PC-3 (cell line): ENCODE measurements at regions not wholly inside any gene's neighbourhood (a gene's known extent, or its start where the extent isn't known, plus 50 kb on each side); places are given as distances from the start of the nearest gene placed in this dataset.

ENCODE experiments used
- ATAC-seq: fragments of 200-7000 bp; cut with Tn5 transposase; 2 replicates; pipeline ENCODE4 v1.9.1; 2020; ENCODE audit warnings: mild to moderate bottlenecking, moderate library complexity
- BruUV-seq: library from RNA; stranded (reverse); fragments of 400-500 nt; replicated peaks from 2 replicates; lab custom pipeline; 2021; lab: Mats Ljungman, UMichigan
- CTCF ChIA-PET: fragments of 300-600 bp; sonication (Branson Sonifier 250); formaldehyde crosslinking; loops from one replicate; lab custom pipeline; 2022; ENCODE audit warnings: antibody characterized with exemption; lab: Charles Lee
- POLR2A ChIA-PET: fragments of 300-600 bp; sonication (Branson Sonifier 250); formaldehyde crosslinking; loops from one replicate; lab custom pipeline; 2022; ENCODE audit warnings: antibody characterized with exemption; ENCODE audit not compliant: unreplicated experiment; lab: Charles Lee
- DNase-seq: peaks from one replicate; pipeline ENCODE4 v3.0.0-alpha.2; 2015
- H2AFZ ChIP-seq: fragments of 300-600 bp; sonication (generic); 2 replicates; pipeline ENCODE4 v1.6.0; 2016; ENCODE audit warnings: antibody characterized with exemption, low read length
- H3F3A ChIP-seq: fragments of 300-600 bp; sonication (generic); one replicate; pipeline ENCODE4 v1.6.0; 2017; ENCODE audit warnings: antibody characterized with exemption, low read length, control low read depth, mild to moderate bottlenecking; ENCODE audit not compliant: unreplicated experiment
- H3K27ac ChIP-seq: fragments of 300-600 bp; sonication (generic); 2 replicates; pipeline ENCODE4 v1.5.1; 2016; ENCODE audit warnings: mild to moderate bottlenecking, low read length
- H3K27me3 ChIP-seq: fragments of 300-600 bp; sonication (generic); 2 replicates; pipeline ENCODE4 v1.6.1; 2016; ENCODE audit warnings: low read length, mixed read lengths
- H3K36me3 ChIP-seq: fragments of 300-600 bp; sonication (generic); 2 replicates; pipeline ENCODE4 v1.6.1; 2016; ENCODE audit warnings: low read depth, mixed run types, low read length, mixed read lengths
- H3K4me1 ChIP-seq: fragments of 300-600 bp; sonication (generic); 2 replicates; pipeline ENCODE4 v1.5.1; 2016; ENCODE audit warnings: low read length; ENCODE audit not compliant: insufficient read depth
- H3K4me2 ChIP-seq: fragments of 300-600 bp; sonication (generic); 2 replicates; pipeline ENCODE4 v1.6.0; 2016; ENCODE audit warnings: low read length
- H3K4me3 ChIP-seq: fragments of 300-600 bp; sonication (generic); 2 replicates; pipeline ENCODE4 v1.5.1; 2016; ENCODE audit warnings: mild to moderate bottlenecking, low read length, mixed read lengths
- H3K79me2 ChIP-seq: fragments of 300-600 bp; sonication (generic); 2 replicates; pipeline ENCODE4 v1.6.1; 2017; ENCODE audit warnings: low read length, mixed read lengths
- H3K9ac ChIP-seq: fragments of 300-600 bp; sonication (generic); 2 replicates; pipeline ENCODE4 v1.6.0; 2016; ENCODE audit warnings: mild to moderate bottlenecking, low read length
- H3K9me2 ChIP-seq: fragments of 300-600 bp; sonication (generic); replicated peaks from 2 replicates; pipeline ENCODE4 v1.6.1; 2016; ENCODE audit warnings: mixed run types, low read length, mixed read lengths
- H3K9me3 ChIP-seq: fragments of 300-600 bp; sonication (generic); 2 replicates; pipeline ENCODE4 v1.6.1; 2016; ENCODE audit warnings: low read length, mixed read lengths
- H4K20me1 ChIP-seq: fragments of 300-600 bp; sonication (generic); 2 replicates; pipeline ENCODE4 v1.6.1; 2016; ENCODE audit warnings: low read length, mixed read lengths
- EZH2 ChIP-seq: fragments of 300-600 bp; sonication (generic); IDR thresholded peaks from one replicate; pipeline ENCODE4 v1.6.1; 2017; ENCODE audit warnings: antibody characterized with exemption, mild to moderate bottlenecking, low read length; ENCODE audit not compliant: unreplicated experiment
- EZH2phosphoT487 ChIP-seq: fragments of 300-600 bp; sonication (generic); IDR thresholded peaks from 2 replicates; pipeline ENCODE4 v1.6.1; 2018; ENCODE audit warnings: mild to moderate bottlenecking, antibody characterized with exemption, low read length, borderline replicate concordance
- intact Hi-C: fragments of 100-400 bp; cut with micrococcal nuclease; formaldehyde crosslinking; loops from 2 replicates; pipeline ENCODE4 v1.9.0; 2023
- TF ChIP-seq, protein P1 (sequence below): fragments of 300-600 bp; sonication (generic); conservative IDR thresholded peaks from 2 replicates; pipeline ENCODE4 v1.5.1; 2017; ENCODE audit warnings: antibody characterized with exemption, low read depth, mild to moderate bottlenecking, low read length

DNA sequence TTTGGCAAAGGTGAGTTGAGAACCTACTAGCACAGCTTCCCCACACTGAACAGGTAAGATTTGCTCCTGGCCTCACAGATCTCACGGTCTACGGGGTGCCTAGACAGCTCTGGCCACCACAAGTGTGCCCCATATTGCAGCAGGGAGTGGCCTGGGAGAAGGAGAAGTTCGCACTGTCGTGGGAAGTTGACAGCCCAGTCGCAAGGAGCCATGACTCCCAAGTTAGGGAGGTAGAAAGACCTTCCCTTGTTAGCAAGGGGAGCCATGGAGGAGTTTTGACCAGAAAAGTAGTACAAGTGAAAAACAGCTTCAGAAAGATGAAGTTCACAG lies 316.3 kb downstream of the BCL11B start:
- H3K27me3 ChIP-seq, result peaks cover 58% of the 10 kb centered on the region
- no peak overlapping the region for H3K4me2 ChIP-seq
- ATAC-seq (no peak), DNase-seq (no peak)
- H4K20me1 ChIP-seq, result no peaks in the 10 kb centered on the region
- no peaks in the 10 kb centered on the region for H3K79me2 ChIP-seq
- H3K36me3 ChIP-seq, result no peaks in the 10 kb centered on the region
- BruUV-seq, result no TSS peak
- no peak overlapping the region for H2AFZ ChIP-seq
- no peak overlapping the region for H3K4me3 ChIP-seq
- intact Hi-C loops, result no loop called here
- no peaks in the 10 kb centered on the region for H3K9me2 ChIP-seq
- no peaks in the 10 kb centered on the region for H3K4me1 ChIP-seq
- no peak overlapping the region for H3K9ac ChIP-seq
- no peak overlapping the region for H3K27ac ChIP-seq
- CTCF ChIA-PET, result no interaction called here
- H3K9me3 ChIP-seq, result no peaks in the 10 kb centered on the region
- H3F3A ChIP-seq, result no peaks in the 10 kb centered on the region
- POLR2A ChIA-PET, result no interaction called here
- TF ChIP-seq EZH2phosphoT487, result no peak
- TF ChIP-seq EZH2, result no peak
- TF ChIP-seq, protein P1, sequence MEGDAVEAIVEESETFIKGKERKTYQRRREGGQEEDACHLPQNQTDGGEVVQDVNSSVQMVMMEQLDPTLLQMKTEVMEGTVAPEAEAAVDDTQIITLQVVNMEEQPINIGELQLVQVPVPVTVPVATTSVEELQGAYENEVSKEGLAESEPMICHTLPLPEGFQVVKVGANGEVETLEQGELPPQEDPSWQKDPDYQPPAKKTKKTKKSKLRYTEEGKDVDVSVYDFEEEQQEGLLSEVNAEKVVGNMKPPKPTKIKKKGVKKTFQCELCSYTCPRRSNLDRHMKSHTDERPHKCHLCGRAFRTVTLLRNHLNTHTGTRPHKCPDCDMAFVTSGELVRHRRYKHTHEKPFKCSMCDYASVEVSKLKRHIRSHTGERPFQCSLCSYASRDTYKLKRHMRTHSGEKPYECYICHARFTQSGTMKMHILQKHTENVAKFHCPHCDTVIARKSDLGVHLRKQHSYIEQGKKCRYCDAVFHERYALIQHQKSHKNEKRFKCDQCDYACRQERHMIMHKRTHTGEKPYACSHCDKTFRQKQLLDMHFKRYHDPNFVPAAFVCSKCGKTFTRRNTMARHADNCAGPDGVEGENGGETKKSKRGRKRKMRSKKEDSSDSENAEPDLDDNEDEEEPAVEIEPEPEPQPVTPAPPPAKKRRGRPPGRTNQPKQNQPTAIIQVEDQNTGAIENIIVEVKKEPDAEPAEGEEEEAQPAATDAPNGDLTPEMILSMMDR, result no peak

DNA sequence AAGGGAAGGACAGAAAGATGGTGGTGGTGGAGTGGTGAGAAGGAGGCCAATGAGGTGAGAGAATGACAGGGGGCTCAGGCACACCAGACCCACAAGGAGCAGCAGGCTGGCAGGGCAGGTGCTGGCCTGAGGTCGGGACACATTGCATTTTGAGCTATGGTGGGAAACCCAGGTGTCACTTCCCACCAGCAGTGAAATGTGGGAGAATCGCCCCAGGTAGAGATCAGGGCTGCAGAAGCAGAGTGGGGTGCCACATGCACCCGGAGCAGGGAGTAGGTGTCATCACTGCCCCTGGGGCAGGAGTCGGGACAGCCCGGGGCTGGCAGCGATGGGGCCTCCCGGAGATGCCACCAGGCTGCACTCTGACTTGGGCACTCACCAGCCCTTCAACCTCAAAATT lies 315.8 kb downstream of the BCL11B start:
- DNase-seq (no peak), ATAC-seq (no peak)
- no peak overlapping the region for H3K4me2 ChIP-seq
- BruUV-seq, result no TSS peak
- no peaks in the 10 kb centered on the region for H3K4me1 ChIP-seq
- no peaks in the 10 kb centered on the region for H4K20me1 ChIP-seq
- H3K4me3 ChIP-seq, result no peak overlapping the region
- intact Hi-C loops, result no loop called here
- H2AFZ ChIP-seq, result no peak overlapping the region
- H3K9me3 ChIP-seq, result no peaks in the 10 kb centered on the region
- CTCF ChIA-PET, result no interaction called here
- POLR2A ChIA-PET, result no interaction called here
- H3K27ac ChIP-seq, result no peak overlapping the region
- no peaks in the 10 kb centered on the region for H3K9me2 ChIP-seq
- no peaks in the 10 kb centered on the region for H3K36me3 ChIP-seq
- TF ChIP-seq, protein P1, result no peak
- TF ChIP-seq EZH2, result no peak
- no peak for TF ChIP-seq EZH2phosphoT487
- H3F3A ChIP-seq, result no peaks in the 10 kb centered on the region
- H3K79me2 ChIP-seq, result no peaks in the 10 kb centered on the region
- peaks cover 59% of the 10 kb centered on the region for H3K27me3 ChIP-seq
- H3K9ac ChIP-seq, result no peak overlapping the region

DNA sequence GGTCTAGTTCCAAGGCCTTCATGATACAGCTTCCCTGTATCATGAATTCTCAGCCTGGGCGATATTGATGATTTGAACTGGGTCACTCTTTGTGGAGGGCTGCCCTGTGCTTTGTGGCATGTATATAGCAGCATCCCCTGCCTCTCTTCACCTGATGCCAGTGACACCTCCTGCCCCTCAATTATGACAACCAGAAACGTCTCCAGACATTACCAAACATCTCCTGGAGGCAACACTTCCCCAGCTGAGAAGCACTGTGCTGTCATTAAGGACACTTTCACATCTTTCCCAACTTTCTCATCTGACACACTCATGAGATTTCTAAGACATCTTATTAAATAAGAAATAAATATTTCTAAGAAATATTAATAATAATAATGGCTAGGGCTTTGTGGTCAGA lies 315.3 kb downstream of the BCL11B start:
- H3K79me2 ChIP-seq, result no peaks in the 10 kb centered on the region
- CTCF ChIA-PET, result no interaction called here
- BruUV-seq, result no TSS peak

More for the DNA sequence above, 315.3 kb downstream of the BCL11B start:
- Histone ChIP-seq H3K4me3 (no peak overlapping the region), H3K9ac (no peak overlapping the region), H3K9me3 (no peaks in the 10 kb centered on the region), H3K9me2 (no peaks in the 10 kb centered on the region), H3K4me1 (no peaks in the 10 kb centered on the region), H3K4me2 (no peak overlapping the region), H4K20me1 (no peaks in the 10 kb centered on the region), H3F3A (no peaks in the 10 kb centered on the region), H3K27me3 (peaks cover 59% of the 10 kb centered on the region), H3K36me3 (no peaks in the 10 kb centered on the region), H2AFZ (no peak overlapping the region), H3K27ac (no peak overlapping the region)
- intact Hi-C loops, result no loop called here
- POLR2A ChIA-PET, result no interaction called here
- TF ChIP-seq, protein P1, result no peak
- no peak for TF ChIP-seq EZH2phosphoT487
- TF ChIP-seq EZH2, result no peak
- DNase-seq (no peak), ATAC-seq (no peak)
